HCEC 1CT (cell line): ENCODE measurements at regions not wholly inside any gene's neighbourhood (a gene's known extent, or its start where the extent isn't known, plus 50 kb on each side); places are given as distances from the start of the nearest gene placed in this dataset.
"Not testable (repeated sequence)": the region's sequence is repeated elsewhere in the genome, so short reads cannot be mapped to it uniquely, and the experiment has no call there.

Source experiments
- DNase-seq: peaks from one replicate; pipeline ENCODE4 v3.0.0-alpha.2; 2017

- DNase-seq, result no peak
Observed at GRCh38 chr6:104486035-104486434, 373.7 kb downstream of the HACE1 start.

DNA sequence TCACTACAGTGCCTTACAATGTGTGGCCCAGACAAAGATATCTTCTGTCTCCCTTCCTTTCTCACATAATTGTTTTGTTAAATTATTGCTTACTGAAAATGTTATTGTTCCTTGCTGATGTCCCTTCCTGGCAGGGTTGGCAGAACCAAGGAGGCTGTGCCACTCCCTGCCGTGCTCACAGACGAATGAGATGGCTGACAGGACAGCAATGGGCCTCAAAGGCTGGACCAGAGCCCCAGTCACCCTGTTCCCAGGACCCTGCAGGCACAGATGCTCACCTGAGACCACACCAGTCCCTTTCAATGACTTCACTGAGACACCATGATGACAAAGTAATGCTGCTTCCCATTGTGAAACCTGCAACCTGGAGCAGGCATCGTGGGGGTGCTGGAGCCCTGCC, 375.1 kb downstream of the HACE1 start:
- no peak for DNase-seq

DNA sequence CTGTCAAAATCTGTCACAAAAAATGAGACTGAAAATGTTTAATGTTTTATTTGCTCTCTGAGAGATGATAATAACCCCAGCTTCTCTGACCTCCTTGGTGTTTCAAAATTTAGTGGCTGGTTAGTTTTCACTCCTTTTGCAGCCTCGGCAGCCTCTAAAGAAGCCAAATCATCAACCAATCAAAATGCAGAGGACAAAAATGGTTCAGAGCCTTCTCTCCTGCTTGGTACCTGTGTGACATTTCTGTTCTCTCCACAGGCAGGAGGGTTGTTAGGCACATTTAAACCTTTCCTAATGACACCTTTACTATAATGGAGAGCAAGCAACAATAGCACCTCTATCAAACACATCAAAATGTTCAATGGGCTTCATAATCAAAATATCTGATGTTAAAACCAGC, 375.5 kb downstream of the HACE1 start:
- DNase-seq, result no peak

DNA sequence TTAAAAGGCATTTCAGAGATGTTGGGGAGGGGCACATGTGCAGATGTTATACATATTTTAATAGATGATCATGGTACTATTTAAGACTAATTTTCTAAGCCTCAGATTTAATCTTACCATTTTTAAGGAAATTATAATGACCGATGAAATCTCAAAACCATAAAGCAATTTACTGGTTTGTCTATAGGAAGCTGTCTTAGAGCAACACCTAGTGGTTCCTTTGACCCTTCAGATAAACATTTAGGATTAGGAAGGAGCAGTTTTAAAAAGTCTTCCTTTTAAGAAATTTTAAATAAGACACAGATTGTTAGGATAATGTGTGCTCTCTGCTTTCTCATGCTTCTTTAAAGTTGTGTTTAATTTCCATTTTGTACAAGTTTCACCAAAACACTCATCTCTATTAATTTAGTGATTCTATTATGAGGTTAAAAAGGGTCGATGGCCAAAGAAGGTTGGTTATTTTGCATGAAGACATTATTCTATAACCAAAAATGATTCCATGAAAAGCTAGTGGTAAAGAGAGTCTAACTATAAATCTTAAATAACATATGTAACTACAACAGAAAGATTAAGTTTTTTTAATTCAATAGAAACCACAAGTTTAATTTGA, 376.4 kb downstream of the HACE1 start:
- DNase-seq, result no peak

GRCh38 chr6:104477569-104477968, 382.1 kb downstream of the HACE1 start:
- no peak for DNase-seq

DNA sequence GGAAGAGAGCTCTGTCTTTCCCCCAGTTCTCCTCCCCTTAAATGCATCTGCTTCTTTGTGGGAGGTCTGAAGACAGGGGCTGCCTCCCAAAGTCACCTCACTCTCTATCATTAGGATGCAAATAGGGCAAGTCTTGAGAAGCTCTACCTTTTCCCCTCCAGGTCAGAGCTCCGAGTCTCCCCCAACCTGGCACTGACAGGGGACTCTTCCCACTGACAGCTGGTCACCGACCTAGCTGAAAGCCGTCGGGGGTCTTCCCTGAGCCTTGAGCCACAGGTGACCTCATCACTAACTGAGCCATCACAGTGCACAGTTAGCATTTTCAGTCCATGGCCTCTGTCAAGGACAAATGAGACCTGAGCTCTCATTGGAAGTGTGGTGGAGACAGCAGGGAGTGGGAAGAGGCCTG, 386.7 kb downstream of the HACE1 start:
- no peak for DNase-seq

- DNase-seq, result no peak
Observed at GRCh38 chr6:104472021-104472901, 387.5 kb downstream of the HACE1 start.

DNA sequence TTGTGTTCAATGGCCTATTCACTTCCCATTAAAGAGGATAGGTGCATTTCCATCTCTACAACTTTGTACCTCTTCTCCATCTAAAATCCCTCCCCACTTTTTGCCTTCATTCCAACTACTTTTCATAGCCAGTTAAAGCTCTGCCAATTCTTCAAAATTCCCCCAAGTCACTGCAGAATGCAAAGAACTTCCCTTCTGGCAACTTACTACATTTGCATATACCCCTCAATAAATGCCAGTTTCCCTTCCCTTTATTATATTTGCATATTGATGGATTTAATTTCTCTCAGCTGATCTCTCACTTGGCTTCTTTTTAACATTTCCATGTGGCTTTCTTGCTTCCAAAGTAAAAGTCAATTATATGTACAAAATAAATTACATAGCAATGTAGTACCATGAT, 393.4 kb downstream of the HACE1 start:
- no peak for DNase-seq

DNA sequence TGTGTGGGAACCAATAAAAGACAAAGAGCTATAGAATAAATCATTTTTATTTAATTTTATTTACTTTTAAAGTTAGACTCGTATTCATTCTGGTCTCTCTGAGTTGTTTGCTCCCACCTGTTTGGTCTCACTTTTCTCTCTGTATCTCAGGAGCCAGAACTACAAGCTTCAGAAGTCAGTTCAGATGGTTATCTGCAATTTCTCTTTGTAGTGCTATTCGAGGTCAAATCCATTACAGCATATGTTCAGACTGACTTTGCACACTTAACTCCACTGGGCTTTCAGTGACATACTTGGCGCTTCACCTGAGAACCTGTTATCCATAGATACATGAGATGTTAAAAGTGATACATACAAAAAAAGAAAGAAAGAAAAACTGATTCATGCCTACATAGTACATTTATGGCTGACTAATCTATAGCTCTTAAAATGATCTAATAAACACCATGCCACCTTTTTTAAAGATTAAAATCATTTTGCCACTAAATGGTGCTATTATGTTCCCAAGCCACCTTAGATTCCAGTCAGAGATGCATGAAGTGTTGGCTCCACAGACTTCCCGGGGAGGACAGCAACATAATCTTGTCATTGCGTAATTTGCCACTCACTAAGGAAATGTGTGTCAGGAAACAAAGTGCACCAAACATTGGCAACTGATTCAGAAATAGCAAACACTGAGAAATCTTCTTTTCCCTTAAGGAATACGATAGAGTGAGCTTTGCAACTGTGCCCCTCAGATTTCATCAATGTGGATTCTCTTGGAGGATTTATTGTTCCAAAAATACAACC, 396.7 kb downstream of the HACE1 start:
- no peak for DNase-seq

DNA sequence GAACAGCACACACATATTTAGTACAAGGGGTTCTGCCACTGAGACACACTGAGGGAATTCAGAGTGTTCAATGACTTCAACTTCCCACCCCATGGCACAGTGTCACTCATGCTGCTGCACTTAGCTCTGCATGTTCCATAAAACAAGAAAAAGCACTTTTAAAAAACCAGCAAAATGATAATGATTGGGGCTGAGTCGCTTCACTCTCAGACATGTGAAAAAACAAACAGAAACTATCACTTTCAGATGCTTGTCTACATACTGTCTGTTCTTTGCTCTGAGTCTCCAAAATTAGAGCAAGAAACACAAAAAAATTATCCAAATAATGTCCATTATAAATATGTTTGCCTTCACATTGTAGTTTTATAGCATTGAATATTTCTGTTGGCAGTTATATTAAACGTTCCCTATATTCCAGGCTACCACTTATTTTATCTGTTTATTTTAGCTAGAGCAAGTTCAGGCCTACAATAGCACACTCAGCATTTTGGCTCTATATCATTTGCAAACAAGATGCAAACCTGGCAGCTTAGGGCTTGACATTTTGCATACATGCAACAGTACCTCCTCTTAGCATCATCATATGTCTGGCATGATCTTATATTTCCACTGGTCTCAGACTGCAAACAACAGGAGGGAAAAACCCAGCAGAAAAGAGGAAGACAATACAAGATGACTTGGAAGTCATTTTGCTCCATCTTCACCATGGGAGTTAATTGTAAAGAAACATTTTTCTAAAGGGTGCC, 398.8 kb downstream of the HACE1 start:
- no peak for DNase-seq

DNA sequence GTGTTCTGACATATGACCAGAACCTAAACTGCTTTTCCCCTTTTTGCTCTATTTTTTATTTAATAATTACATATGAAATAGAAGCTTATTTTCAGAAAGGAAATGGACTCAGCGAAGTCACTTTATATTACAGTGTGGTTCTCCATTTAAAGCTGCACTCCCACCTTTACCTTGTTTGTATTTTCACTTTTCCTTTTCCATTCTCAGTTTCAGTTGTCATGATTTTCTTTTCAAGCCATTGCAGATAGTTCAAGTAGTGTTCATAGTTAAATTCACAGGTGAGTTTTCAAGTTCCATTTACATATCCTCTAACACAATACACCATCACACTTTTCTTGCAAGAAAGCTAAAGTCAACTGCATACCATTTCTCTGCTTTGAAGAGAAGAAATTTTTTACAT, 400.2 kb downstream of the HACE1 start:
- no peak for DNase-seq

DNA sequence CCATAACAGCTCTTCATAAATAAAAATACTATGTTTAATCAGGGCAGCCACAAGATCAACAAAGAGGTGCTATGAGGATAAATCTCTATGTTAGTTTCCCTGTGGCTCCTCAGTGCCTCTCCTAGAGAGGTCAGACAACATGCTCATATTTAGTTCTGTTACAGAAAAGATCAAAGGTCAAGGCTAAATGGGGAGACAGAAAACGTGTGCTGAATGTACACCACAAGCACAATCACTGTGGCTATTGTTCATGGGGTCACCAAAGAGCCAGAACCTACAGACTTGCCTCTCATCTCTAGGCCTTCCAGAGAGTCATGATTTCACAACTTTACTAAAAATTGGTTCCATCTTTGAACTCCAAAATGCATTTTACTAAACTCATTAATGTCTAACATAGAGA, 409.8 kb downstream of the HACE1 start:
- no peak for DNase-seq

GRCh38 chr6:104446101-104447080, 413.3 kb downstream of the HACE1 start:
- not testable (repeated sequence) for DNase-seq

- DNase-seq, result no peak
Observed at GRCh38 chr6:104434519-104434918, 425.2 kb downstream of the HACE1 start.

GRCh38 chr6:104431096-104431495, 428.6 kb downstream of the HACE1 start:
- no peak for DNase-seq

DNA sequence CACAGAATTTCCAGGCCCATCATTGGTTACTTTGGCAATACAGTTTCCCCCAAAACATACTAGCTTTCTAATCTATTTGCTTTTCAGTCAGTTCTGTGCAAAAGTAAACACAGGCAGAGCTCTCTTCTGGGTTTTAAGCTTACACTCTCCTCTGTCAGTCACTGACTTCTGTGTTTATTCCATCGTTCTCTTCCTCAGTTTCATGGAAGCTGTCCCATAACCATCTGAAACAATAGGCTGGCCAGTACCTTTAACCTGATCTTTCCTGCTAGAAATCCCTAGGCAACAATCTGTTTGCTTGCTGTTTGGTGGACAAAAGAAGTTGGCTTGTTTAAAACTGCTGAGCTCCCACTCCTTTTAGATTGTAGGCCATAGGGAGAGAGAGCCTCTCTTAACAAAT, 431.5 kb downstream of the HACE1 start:
- DNase-seq, result no peak

GRCh38 chr6:104423691-104424090, 436.0 kb downstream of the HACE1 start:
- no peak for DNase-seq

GRCh38 chr6:104421650-104422049, 438.1 kb downstream of the HACE1 start:
- no peak for DNase-seq

- DNase-seq, result no peak
Observed at GRCh38 chr6:104418839-104419238, 440.9 kb downstream of the HACE1 start.

- no peak for DNase-seq
Observed at GRCh38 chr6:104418125-104418524, 441.6 kb downstream of the HACE1 start.

DNA sequence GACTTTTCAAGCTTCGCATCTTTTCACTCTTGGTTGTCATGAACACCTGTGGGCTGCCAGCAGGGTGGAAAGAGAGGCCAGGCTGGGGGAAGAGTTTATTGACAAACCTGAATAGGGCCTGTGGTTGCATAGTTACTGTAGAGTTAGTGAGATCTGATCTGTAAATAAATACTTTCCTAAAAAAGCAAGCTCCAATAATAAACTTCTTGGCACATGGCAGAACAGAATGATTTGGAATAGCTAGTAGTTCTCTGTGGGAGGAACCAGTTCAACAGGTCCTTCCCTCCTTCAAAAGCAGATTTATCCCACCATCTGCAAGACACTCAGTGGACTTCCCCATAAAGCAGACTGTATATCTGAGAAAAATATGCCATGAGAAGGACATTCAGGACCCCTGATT, 445.0 kb downstream of the HACE1 start:
- DNase-seq, result no peak

DNA sequence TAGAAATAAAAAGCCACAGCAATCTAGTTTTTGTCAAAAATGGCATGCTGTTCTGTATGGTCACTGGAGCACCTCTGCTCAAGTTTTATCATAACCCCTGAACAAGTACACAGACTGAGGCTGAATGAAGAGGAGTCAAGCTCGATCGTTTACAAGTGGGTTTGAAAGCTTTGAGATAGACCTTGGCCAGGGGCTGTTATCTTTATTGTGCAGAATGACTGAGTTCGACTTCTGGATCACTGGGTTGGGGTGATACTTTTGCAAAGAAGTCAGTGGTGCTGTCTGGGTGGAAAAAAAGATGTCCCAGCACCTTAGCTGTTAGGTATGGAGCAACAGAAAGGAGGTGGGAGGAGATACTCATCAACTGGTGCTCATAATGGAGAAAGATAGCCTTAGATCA, 446.0 kb downstream of the HACE1 start:
- DNase-seq, result no peak
